Nephron (organoid): ENCODE measurements at regions not wholly inside any gene's neighbourhood (a gene's known extent, or its start where the extent isn't known, plus 50 kb on each side); places are given as distances from the start of the nearest gene placed in this dataset.

Experiments used
- H3K27ac Mint-ChIP-seq, 3 experiments: 2 replicates each; pipeline ENCODE4 v1.8.0; 2020; ENCODE audit warnings: mixed read lengths in 3 of 3, mild to moderate bottlenecking in 2 of 3, moderate library complexity in 1 of 3
- H3K27me3 Mint-ChIP-seq: 2 replicates; pipeline ENCODE4 v1.8.0; 2021; ENCODE audit warnings: low read depth, mild to moderate bottlenecking, moderate library complexity, mixed read lengths
- H3K36me3 Mint-ChIP-seq: 2 replicates; pipeline ENCODE4 v1.8.0; 2020; ENCODE audit warnings: low read depth, mixed read lengths
- H3K4me1 Mint-ChIP-seq: 2 replicates; pipeline ENCODE4 v1.8.0; 2020; ENCODE audit warnings: mixed read lengths
- H3K4me3 Mint-ChIP-seq, 3 experiments: 2 replicates each; pipeline ENCODE4 v1.8.0; 2020; ENCODE audit warnings: mild to moderate bottlenecking in 3 of 3, mixed read lengths in 3 of 3, moderate library complexity in 2 of 3
- H3K9me3 Mint-ChIP-seq: 2 replicates; pipeline ENCODE4 v1.8.0; 2020; ENCODE audit warnings: mixed read lengths
- TF ChIP-seq, protein P1 (sequence below), 3 experiments: fragments of 200-600 bp; sonication (generic); IDR thresholded peaks; one replicate each; pipeline ENCODE4 v1.5.0; 2021; ENCODE audit warnings: antibody characterized with exemption in 3 of 3; ENCODE audit not compliant: unreplicated experiment in 3 of 3

DNA sequence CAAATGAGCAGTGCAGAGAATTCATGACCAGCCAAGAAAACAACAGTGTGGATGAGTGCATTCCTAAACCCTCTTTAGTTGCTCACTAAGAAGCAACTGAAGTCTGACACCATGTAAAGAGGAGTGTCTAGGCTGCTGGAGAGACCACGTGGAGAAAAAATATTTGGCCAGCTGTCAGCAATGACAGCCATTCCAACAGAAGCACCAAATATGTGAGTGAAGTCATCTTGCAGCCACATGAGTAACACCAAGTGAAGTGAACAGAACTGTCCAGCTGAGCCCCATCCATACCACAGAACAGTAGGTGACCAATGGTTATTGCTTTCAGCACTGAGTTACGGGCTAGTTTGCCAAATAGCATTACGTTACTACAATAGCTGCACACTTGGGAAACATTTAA, 89.4 kb downstream of the TBXT start:
- Mint-ChIP-seq H3K36me3 (no peaks in the 10 kb centered on the region), H3K4me3 (no peak overlapping the region), H3K27ac (no peak overlapping the region), H3K4me1 (peaks cover 21% of the 10 kb centered on the region), H3K9me3 (no peaks in the 10 kb centered on the region), H3K27me3 (peaks cover 9% of the 10 kb centered on the region)
- TF ChIP-seq, protein P1, sequence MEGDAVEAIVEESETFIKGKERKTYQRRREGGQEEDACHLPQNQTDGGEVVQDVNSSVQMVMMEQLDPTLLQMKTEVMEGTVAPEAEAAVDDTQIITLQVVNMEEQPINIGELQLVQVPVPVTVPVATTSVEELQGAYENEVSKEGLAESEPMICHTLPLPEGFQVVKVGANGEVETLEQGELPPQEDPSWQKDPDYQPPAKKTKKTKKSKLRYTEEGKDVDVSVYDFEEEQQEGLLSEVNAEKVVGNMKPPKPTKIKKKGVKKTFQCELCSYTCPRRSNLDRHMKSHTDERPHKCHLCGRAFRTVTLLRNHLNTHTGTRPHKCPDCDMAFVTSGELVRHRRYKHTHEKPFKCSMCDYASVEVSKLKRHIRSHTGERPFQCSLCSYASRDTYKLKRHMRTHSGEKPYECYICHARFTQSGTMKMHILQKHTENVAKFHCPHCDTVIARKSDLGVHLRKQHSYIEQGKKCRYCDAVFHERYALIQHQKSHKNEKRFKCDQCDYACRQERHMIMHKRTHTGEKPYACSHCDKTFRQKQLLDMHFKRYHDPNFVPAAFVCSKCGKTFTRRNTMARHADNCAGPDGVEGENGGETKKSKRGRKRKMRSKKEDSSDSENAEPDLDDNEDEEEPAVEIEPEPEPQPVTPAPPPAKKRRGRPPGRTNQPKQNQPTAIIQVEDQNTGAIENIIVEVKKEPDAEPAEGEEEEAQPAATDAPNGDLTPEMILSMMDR (IDR thresholded peaks at IDR 0.05; ENCODE audit: unreplicated experiment in 3 of 3), result no peak

DNA sequence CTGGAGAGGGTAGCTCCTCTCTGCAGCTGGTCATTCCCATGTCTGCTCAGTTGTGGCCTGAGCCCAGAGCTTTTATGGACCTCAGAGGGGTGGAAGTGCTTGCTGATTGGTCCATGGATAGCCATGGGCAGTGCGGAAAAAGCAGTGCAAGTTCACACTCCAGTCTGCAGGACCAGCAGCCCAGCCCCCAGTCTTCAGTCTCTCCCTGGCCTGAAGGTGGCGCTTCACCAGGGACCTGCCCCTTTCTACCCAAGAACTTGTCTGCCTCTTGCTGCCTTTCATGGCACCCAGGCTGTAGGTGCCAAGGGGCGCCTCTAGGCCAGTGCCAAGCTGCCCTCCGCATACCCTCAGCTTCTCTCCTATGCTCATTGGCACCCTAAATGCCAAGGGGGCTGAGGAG, 91.0 kb downstream of the TBXT start:
- H3K36me3 Mint-ChIP-seq, result no peaks in the 10 kb centered on the region
- H3K4me1 Mint-ChIP-seq, result peaks cover 31% of the 10 kb centered on the region
- H3K9me3 Mint-ChIP-seq, result no peaks in the 10 kb centered on the region
- no peak overlapping the region for H3K4me3 Mint-ChIP-seq
- no peak overlapping the region for H3K27ac Mint-ChIP-seq
- TF ChIP-seq, protein P1 (IDR thresholded peaks at IDR 0.05; ENCODE audit: unreplicated experiment in 3 of 3), result no peak
- peaks cover 14% of the 10 kb centered on the region for H3K27me3 Mint-ChIP-seq

DNA sequence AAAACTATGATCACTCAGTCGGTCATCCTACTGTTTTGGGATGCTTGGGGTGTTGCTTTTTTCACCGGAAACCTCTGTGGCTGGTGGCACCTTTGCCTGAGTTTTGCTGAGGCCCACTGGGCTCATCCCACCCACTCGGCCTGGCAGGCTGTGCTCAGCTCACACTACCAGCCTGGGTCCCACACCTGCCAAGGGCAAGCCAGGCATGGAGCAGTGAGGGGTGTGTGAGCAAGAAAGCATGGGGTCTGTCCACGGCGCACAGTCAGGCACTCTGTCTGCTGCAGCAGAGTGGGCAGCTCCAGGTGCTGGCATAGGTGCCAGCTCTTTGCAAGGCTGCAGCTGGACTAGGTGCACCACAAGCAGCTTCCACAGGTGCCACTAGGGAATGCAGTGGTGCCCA, 91.7 kb downstream of the TBXT start:
- no peaks in the 10 kb centered on the region for H3K36me3 Mint-ChIP-seq
- H3K4me1 Mint-ChIP-seq, result peaks cover 31% of the 10 kb centered on the region
- no peak overlapping the region for H3K27ac Mint-ChIP-seq
- H3K27me3 Mint-ChIP-seq, result peaks cover 14% of the 10 kb centered on the region
- no peak overlapping the region for H3K4me3 Mint-ChIP-seq
- H3K9me3 Mint-ChIP-seq, result no peaks in the 10 kb centered on the region
- TF ChIP-seq, protein P1 (IDR thresholded peaks at IDR 0.05; ENCODE audit: unreplicated experiment in 3 of 3), result no peak

DNA sequence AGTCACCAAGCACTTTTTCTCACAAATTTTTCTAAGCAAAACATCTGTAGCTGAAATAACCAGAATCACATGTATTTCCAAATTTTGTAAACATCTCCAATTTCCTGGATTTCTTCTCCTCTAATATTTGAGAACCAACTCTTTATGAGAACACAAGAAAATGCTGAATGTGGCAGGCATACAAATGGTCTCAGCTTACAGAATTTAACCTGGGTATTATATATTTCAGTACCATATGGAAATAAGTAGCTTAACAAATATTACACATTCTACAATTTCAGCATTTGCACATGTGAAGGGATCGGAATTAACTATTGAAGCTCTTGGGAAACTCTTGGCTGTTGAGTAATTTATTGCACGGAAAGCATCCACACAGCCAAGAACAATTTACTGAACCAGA, 92.5 kb downstream of the TBXT start:
- TF ChIP-seq, protein P1 (IDR thresholded peaks at IDR 0.05; ENCODE audit: unreplicated experiment in 3 of 3), result no peak
- Mint-ChIP-seq H3K27ac (no peak overlapping the region), H3K4me1 (peaks cover 31% of the 10 kb centered on the region), H3K9me3 (no peaks in the 10 kb centered on the region), H3K27me3 (peaks cover 10% of the 10 kb centered on the region), H3K36me3 (no peaks in the 10 kb centered on the region), H3K4me3 (no peak overlapping the region)

DNA sequence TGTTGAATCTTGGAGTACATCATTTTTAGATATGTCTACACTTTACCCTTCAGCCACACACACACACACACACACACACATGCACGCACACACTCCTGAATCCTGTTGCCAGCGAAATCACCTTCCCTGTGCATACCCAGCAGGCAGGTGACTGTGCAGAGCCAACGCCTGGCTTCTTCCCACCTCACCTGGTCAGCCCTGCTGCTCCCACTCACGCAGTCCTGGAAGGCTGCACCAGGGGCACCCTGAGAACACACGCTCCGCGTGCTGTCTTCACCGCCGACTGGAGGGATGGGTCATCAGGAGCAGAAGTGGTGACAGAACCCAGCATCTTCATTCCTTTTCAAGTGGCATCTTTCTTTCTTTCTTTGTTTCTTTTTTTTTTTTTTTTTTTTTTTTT, 94.6 kb downstream of the TBXT start:
- H3K4me3 Mint-ChIP-seq, result no peak overlapping the region

DNA sequence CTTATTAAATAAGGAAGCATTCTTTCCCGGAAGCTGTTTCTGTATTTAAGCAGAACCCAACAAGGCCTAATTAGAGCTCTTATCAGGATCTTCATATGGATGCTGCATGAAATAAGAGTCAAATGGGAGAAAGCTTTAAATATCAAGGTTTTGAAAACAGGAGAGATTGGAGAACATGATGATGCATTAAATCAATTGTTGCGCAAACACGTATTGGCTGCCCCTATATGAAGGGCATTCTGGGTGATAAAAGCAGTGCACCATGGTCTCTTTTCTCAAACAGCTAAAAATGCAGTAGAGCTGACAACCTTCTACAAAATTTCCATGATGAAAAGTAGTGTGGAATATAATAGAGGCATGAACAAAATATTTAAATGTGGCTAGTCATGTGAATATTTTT, 98.9 kb downstream of the TBXT start:
- Mint-ChIP-seq H3K36me3 (no peaks in the 10 kb centered on the region), H3K27ac (no peak overlapping the region), H3K9me3 (peaks cover 7% of the 10 kb centered on the region), H3K4me1 (peaks cover 10% of the 10 kb centered on the region), H3K4me3 (no peak overlapping the region), H3K27me3 (peaks cover 17% of the 10 kb centered on the region)
- TF ChIP-seq, protein P1 (IDR thresholded peaks at IDR 0.05; ENCODE audit: unreplicated experiment in 3 of 3), result no peak

More for the DNA sequence above, 94.6 kb downstream of the TBXT start:
- H3K36me3 Mint-ChIP-seq, result no peaks in the 10 kb centered on the region
- H3K4me1 Mint-ChIP-seq, result peaks cover 22% of the 10 kb centered on the region
- no peak overlapping the region for H3K27ac Mint-ChIP-seq
- peaks cover 11% of the 10 kb centered on the region for H3K27me3 Mint-ChIP-seq
- peaks cover 2% of the 10 kb centered on the region for H3K9me3 Mint-ChIP-seq
- TF ChIP-seq, protein P1 (IDR thresholded peaks at IDR 0.05; ENCODE audit: unreplicated experiment in 3 of 3), result no peak
